GM12878 (cell line): ENCODE measurements at regions not wholly inside any gene's neighbourhood (a gene's known extent, or its start where the extent isn't known, plus 50 kb on each side); places are given as distances from the start of the nearest gene placed in this dataset.

ENCODE experiments used
- CHD2 ChIP-seq: IDR thresholded peaks from 2 replicates; pipeline ENCODE4 v1.6.1; 2011; ENCODE audit warnings: low read depth, low read length, improper control_type of control experiment, borderline replicate concordance
- CREM ChIP-seq: IDR thresholded peaks from 2 replicates; pipeline ENCODE4 v1.6.1; 2014; ENCODE audit warnings: antibody characterized with exemption, low read depth
- DPF2 ChIP-seq: fragments of 450-650 bp; IDR thresholded peaks from 2 replicates; pipeline ENCODE4 v1.6.1; 2017; ENCODE audit warnings: mild to moderate bottlenecking
- EZH2 ChIP-seq: IDR thresholded peaks from 2 replicates; pipeline ENCODE4 v1.6.1; 2012; ENCODE audit warnings: low read depth, mild to moderate bottlenecking, control low read depth, inconsistent platforms, low read length, borderline replicate concordance; ENCODE audit not compliant: control insufficient read depth
- NFYB ChIP-seq: IDR thresholded peaks from 2 replicates; pipeline ENCODE4 v1.6.1; 2011; ENCODE audit warnings: low read depth, mild to moderate bottlenecking, low read length, improper control_type of control experiment, moderate library complexity; ENCODE audit not compliant: insufficient read depth
- POLR2A ChIP-seq: IDR thresholded peaks from 2 replicates; pipeline ENCODE4 v1.6.1; 2011; ENCODE audit warnings: low read depth, mild to moderate bottlenecking, low read length
- SUZ12 ChIP-seq: fragments of 200-600 bp; sonication (generic); IDR thresholded peaks from one replicate; pipeline ENCODE4 v1.6.1; 2018; ENCODE audit warnings: antibody characterized with exemption, mild to moderate bottlenecking; ENCODE audit not compliant: unreplicated experiment
- YY1 ChIP-seq: IDR thresholded peaks from 2 replicates; pipeline ENCODE4 v1.6.1; 2011; ENCODE audit warnings: low read depth, mild to moderate bottlenecking, low read length
- ZNF687 ChIP-seq: fragments of 450-650 bp; IDR thresholded peaks from 2 replicates; pipeline ENCODE4 v1.6.1; 2017; ENCODE audit warnings: mild to moderate bottlenecking, moderate library complexity
- TF ChIP-seq, protein P1 (sequence below), 3 experiments: IDR thresholded peaks in 2 of 3; conservative IDR thresholded peaks in 1 of 3; 2 replicates each; pipeline ENCODE4 v1.5.1; 2011; ENCODE audit warnings: low read depth in 3 of 3, low read length in 3 of 3, mild to moderate bottlenecking in 3 of 3, control low read depth in 2 of 3, moderate library complexity in 2 of 3, inconsistent platforms in 1 of 3, mixed read lengths in 1 of 3; ENCODE audit not compliant: control insufficient read depth in 2 of 3, insufficient read depth in 1 of 3; ENCODE audit errors: extremely low read depth in 1 of 3

- no peak for TF ChIP-seq POLR2A
- no peak for TF ChIP-seq EZH2
- no peak for TF ChIP-seq SUZ12
- TF ChIP-seq, protein P1, sequence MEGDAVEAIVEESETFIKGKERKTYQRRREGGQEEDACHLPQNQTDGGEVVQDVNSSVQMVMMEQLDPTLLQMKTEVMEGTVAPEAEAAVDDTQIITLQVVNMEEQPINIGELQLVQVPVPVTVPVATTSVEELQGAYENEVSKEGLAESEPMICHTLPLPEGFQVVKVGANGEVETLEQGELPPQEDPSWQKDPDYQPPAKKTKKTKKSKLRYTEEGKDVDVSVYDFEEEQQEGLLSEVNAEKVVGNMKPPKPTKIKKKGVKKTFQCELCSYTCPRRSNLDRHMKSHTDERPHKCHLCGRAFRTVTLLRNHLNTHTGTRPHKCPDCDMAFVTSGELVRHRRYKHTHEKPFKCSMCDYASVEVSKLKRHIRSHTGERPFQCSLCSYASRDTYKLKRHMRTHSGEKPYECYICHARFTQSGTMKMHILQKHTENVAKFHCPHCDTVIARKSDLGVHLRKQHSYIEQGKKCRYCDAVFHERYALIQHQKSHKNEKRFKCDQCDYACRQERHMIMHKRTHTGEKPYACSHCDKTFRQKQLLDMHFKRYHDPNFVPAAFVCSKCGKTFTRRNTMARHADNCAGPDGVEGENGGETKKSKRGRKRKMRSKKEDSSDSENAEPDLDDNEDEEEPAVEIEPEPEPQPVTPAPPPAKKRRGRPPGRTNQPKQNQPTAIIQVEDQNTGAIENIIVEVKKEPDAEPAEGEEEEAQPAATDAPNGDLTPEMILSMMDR (IDR thresholded peaks at IDR 0.05 in 2 of 3, conservative IDR thresholded peaks at IDR 0.05 in 1 of 3; ENCODE audit: control insufficient read depth in 2 of 3, extremely low read depth in 1 of 3, insufficient read depth in 1 of 3, low read depth in 3 of 3, low read length in 3 of 3), result no peak
- TF ChIP-seq YY1, result no peak
- no peak for TF ChIP-seq NFYB
- no peak for TF ChIP-seq ZNF687
- TF ChIP-seq CHD2, result no peak
- TF ChIP-seq CREM, result no peak
- TF ChIP-seq DPF2, result no peak
Observed at GRCh38 chr1:78410643-78411042, 80.1 kb upstream of the PTGFR start.
